ENCODE measurements at regions not wholly inside any gene's neighbourhood (a gene's known extent, or its start where the extent isn't known, plus 50 kb on each side); places are given as distances from the start of the nearest gene placed in this dataset.
"Not testable (repeated sequence)": the region's sequence is repeated elsewhere in the genome, so short reads cannot be mapped to it uniquely, and the experiment has no call there.

- H3K79me2 ChIP-seq (ENCODE audit: insufficient read depth, low read length): no peaks in the 10 kb centered on the region
- no peak overlapping the region for H2AFZ ChIP-seq (ENCODE audit: low read length)
- peaks cover 13% of the 10 kb centered on the region for H3K27me3 ChIP-seq (ENCODE audit: insufficient read depth, low read length)
- H3K27ac ChIP-seq (ENCODE audit: low read depth, low read length): no peak overlapping the region
- peaks cover 16% of the 10 kb centered on the region for H3K4me1 ChIP-seq (ENCODE audit: insufficient read depth, low read length)
- H3K4me2 ChIP-seq (ENCODE audit: insufficient read depth, low read length): no peak overlapping the region
- no peaks in the 10 kb centered on the region for H3K9me3 ChIP-seq (ENCODE audit: low read depth, low read length)
- no peaks in the 10 kb centered on the region for H3K36me3 ChIP-seq (ENCODE audit: insufficient read depth, low read length)
- TF ChIP-seq CTCF (IDR thresholded peaks at IDR 0.05; ENCODE audit: extremely low read depth, low read depth, low read length): no peak
- DNase-seq (ENCODE audit: insufficient read length, low spot score, missing footprints): no peak
- H3K4me3 ChIP-seq (ENCODE audit: insufficient read depth, low read length): no peak overlapping the region
- no peaks in the 10 kb centered on the region for H4K20me1 ChIP-seq (ENCODE audit: insufficient read depth, low read length)
Measured at GRCh38 chr2:95667480-95667879, 75.7 kb downstream of the TRIM43 start.

GRCh38 chr2:95668934-95669333 lies 77.1 kb downstream of the TRIM43 start:
- not testable (repeated sequence) for H3K27ac ChIP-seq (ENCODE audit: low read depth, low read length); H4K20me1 ChIP-seq (ENCODE audit: insufficient read depth, low read length); H2AFZ ChIP-seq (ENCODE audit: low read length); H3K9me3 ChIP-seq (ENCODE audit: low read depth, low read length); DNase-seq (ENCODE audit: insufficient read length, low spot score, missing footprints); H3K4me3 ChIP-seq (ENCODE audit: insufficient read depth, low read length); H3K4me2 ChIP-seq (ENCODE audit: insufficient read depth, low read length); H3K79me2 ChIP-seq (ENCODE audit: insufficient read depth, low read length); H3K36me3 ChIP-seq (ENCODE audit: insufficient read depth, low read length)
- H3K4me1 ChIP-seq (ENCODE audit: insufficient read depth, low read length): peaks cover 16% of the 10 kb centered on the region
- H3K27me3 ChIP-seq (ENCODE audit: insufficient read depth, low read length): peaks cover 19% of the 10 kb centered on the region

- Histone ChIP-seq H3K27ac (ENCODE audit: low read depth, low read length) (no peak overlapping the region), H3K4me2 (ENCODE audit: insufficient read depth, low read length) (peak overlapping the region; percentile 44), H3K36me3 (ENCODE audit: insufficient read depth, low read length) (no peaks in the 10 kb centered on the region), H3K4me1 (ENCODE audit: insufficient read depth, low read length) (peaks cover 16% of the 10 kb centered on the region), H4K20me1 (ENCODE audit: insufficient read depth, low read length) (no peaks in the 10 kb centered on the region), H3K4me3 (ENCODE audit: insufficient read depth, low read length) (no peak overlapping the region), H3K9me3 (ENCODE audit: low read depth, low read length) (no peaks in the 10 kb centered on the region), H2AFZ (ENCODE audit: low read length) (no peak overlapping the region), H3K27me3 (ENCODE audit: insufficient read depth, low read length) (peaks cover 19% of the 10 kb centered on the region), H3K79me2 (ENCODE audit: insufficient read depth, low read length) (no peaks in the 10 kb centered on the region)
- no peak for TF ChIP-seq CTCF (IDR thresholded peaks at IDR 0.05; ENCODE audit: extremely low read depth, low read depth, low read length)
- DNase-seq (ENCODE audit: insufficient read length, low spot score, missing footprints): peak; percentile 37
Measured at GRCh38 chr2:95669441-95669991, 77.7 kb downstream of the TRIM43 start.

- no peaks in the 10 kb centered on the region for H3K79me2 ChIP-seq (ENCODE audit: insufficient read depth, low read length)
- no peak overlapping the region for H3K4me3 ChIP-seq (ENCODE audit: insufficient read depth, low read length)
- no peak for TF ChIP-seq CTCF (IDR thresholded peaks at IDR 0.05; ENCODE audit: extremely low read depth, low read depth, low read length)
- peaks cover 16% of the 10 kb centered on the region for H3K4me1 ChIP-seq (ENCODE audit: insufficient read depth, low read length)
- H3K36me3 ChIP-seq (ENCODE audit: insufficient read depth, low read length): no peaks in the 10 kb centered on the region
- DNase-seq (ENCODE audit: insufficient read length, low spot score, missing footprints): peak; percentile 73
- peak overlapping the region; percentile 44 for H3K4me2 ChIP-seq (ENCODE audit: insufficient read depth, low read length)
- H4K20me1 ChIP-seq (ENCODE audit: insufficient read depth, low read length): no peaks in the 10 kb centered on the region
- peaks cover 13% of the 10 kb centered on the region for H3K27me3 ChIP-seq (ENCODE audit: insufficient read depth, low read length)
- H3K9me3 ChIP-seq (ENCODE audit: low read depth, low read length): no peaks in the 10 kb centered on the region
- no peak overlapping the region for H3K27ac ChIP-seq (ENCODE audit: low read depth, low read length)
- H2AFZ ChIP-seq (ENCODE audit: low read length): no peak overlapping the region
Measured at GRCh38 chr2:95670167-95670566, 78.4 kb downstream of the TRIM43 start.

Measured in osteoblast (primary cell).